Sigmoid colon (tissue), 4 donors: ENCODE measurements at regions not wholly inside any gene's neighbourhood (a gene's known extent, or its start where the extent isn't known, plus 50 kb on each side); places are given as distances from the start of the nearest gene placed in this dataset.

ENCODE experiments used
- EP300 ChIP-seq, 4 donors: sonication (generic); formaldehyde crosslinking; IDR thresholded peaks; one replicate each; pipeline ENCODE4 v1.6.1; 2017; ENCODE audit warnings: antibody characterized with exemption in 4 of 4
- POLR2A ChIP-seq, 2 donors: fragments of 450-650 bp; IDR thresholded peaks; one replicate each; pipeline ENCODE4 v1.6.1; 2016; ENCODE audit warnings: antibody characterized with exemption in 2 of 2, mild to moderate bottlenecking in 2 of 2, moderate library complexity in 2 of 2
- POLR2AphosphoS5 ChIP-seq, 4 donors: sonication (generic); formaldehyde crosslinking; IDR thresholded peaks; one replicate each; pipeline ENCODE4 v1.6.1; 2017; ENCODE audit warnings: antibody characterized with exemption in 4 of 4
- TF ChIP-seq, protein P1 (sequence below), 4 experiments: fragments of 450-650 bp in 3 of 4; fragments of 200-600 bp in 1 of 4; IDR thresholded peaks; one replicate each; pipeline ENCODE4 v1.5.1; 2016 to 2019; ENCODE audit warnings: antibody characterized with exemption in 4 of 4, mild to moderate bottlenecking in 3 of 4, moderate library complexity in 2 of 4

DNA sequence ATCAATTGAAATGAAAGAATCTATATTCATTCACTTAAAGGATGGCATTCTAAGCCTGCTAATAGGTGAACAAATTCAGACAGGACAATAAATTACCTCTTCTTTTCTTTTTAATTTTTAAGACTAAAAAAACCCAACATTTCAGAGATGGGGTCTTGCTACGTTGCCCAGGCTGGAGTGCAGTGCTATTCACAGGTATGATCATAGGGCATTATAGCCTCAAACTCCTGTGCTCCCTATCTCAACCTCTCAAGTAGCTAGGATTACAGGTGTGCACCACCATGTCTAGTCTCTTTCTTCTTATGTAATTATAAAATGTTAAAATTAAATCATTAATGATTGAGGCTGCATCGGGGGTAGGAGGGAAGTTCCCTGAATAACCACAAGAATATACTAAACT lies 52.5 kb upstream of the PDLIM5 start:
- TF ChIP-seq, protein P1, sequence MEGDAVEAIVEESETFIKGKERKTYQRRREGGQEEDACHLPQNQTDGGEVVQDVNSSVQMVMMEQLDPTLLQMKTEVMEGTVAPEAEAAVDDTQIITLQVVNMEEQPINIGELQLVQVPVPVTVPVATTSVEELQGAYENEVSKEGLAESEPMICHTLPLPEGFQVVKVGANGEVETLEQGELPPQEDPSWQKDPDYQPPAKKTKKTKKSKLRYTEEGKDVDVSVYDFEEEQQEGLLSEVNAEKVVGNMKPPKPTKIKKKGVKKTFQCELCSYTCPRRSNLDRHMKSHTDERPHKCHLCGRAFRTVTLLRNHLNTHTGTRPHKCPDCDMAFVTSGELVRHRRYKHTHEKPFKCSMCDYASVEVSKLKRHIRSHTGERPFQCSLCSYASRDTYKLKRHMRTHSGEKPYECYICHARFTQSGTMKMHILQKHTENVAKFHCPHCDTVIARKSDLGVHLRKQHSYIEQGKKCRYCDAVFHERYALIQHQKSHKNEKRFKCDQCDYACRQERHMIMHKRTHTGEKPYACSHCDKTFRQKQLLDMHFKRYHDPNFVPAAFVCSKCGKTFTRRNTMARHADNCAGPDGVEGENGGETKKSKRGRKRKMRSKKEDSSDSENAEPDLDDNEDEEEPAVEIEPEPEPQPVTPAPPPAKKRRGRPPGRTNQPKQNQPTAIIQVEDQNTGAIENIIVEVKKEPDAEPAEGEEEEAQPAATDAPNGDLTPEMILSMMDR (IDR thresholded peaks at IDR 0.05): no peak
- TF ChIP-seq POLR2A (IDR thresholded peaks at IDR 0.05): no peak
- no peak for TF ChIP-seq POLR2AphosphoS5 (IDR thresholded peaks at IDR 0.05)
- no peak for TF ChIP-seq EP300 (IDR thresholded peaks at IDR 0.05)
